HCT116 (cell line): ENCODE measurements at regions not wholly inside any gene's neighbourhood (a gene's known extent, or its start where the extent isn't known, plus 50 kb on each side); places are given as distances from the start of the nearest gene placed in this dataset.

ENCODE experiments used
- CTCF ChIP-seq, 3 experiments: fragments of 200-600 bp in 1 of 3; sonication (generic) in 1 of 3; IDR thresholded peaks in 2 of 3; conservative IDR thresholded peaks in 1 of 3; 2 replicates each; pipeline ENCODE4 v1.5.1; 2012 to 2017; ENCODE audit warnings: low read depth in 2 of 3, low read length in 2 of 3, antibody characterized with exemption in 1 of 3, borderline replicate concordance in 1 of 3, control low read depth in 1 of 3, mild to moderate bottlenecking in 1 of 3, mixed read lengths in 1 of 3, mixed run types in 1 of 3, moderate library complexity in 1 of 3; ENCODE audit not compliant: insufficient read depth in 1 of 3
- ELF1 ChIP-seq: IDR thresholded peaks from 2 replicates; pipeline ENCODE4 v1.6.1; 2012; ENCODE audit warnings: low read depth, borderline replicate concordance
- EZH2 ChIP-seq: fragments of 200-600 bp; sonication (generic); IDR thresholded peaks from 2 replicates; pipeline ENCODE4 v1.6.1; 2017; ENCODE audit warnings: antibody characterized with exemption, mixed run types
- EZH2phosphoT487 ChIP-seq: fragments of 200-600 bp; IDR thresholded peaks from 2 replicates; pipeline ENCODE4 v1.6.1; 2018; ENCODE audit warnings: antibody characterized with exemption, borderline replicate concordance
- MAX ChIP-seq: IDR thresholded peaks from 2 replicates; pipeline ENCODE4 v1.6.1; 2012
- POLR2A ChIP-seq: IDR thresholded peaks from 2 replicates; pipeline ENCODE4 v1.7.0; 2011; ENCODE audit warnings: borderline replicate concordance; ENCODE audit not compliant: insufficient read depth, insufficient read length; ENCODE audit errors: extremely low read depth
- POLR2AphosphoS5 ChIP-seq: IDR thresholded peaks from 2 replicates; pipeline ENCODE4 v1.6.1; 2011; ENCODE audit warnings: mild to moderate bottlenecking, low read depth, low read length, moderate library complexity
- RAD21 ChIP-seq: IDR thresholded peaks from 2 replicates; pipeline ENCODE4 v1.6.1; 2012; ENCODE audit warnings: low read depth, mild to moderate bottlenecking
- SIN3A ChIP-seq: IDR thresholded peaks from 2 replicates; pipeline ENCODE4 v1.6.1; 2012; ENCODE audit warnings: low read depth
- TCF7L2 ChIP-seq: IDR thresholded peaks from 2 replicates; pipeline ENCODE4 v1.7.0; 2011; ENCODE audit warnings: borderline replicate concordance, inconsistent platforms; ENCODE audit not compliant: insufficient read depth, insufficient read length; ENCODE audit errors: extremely low read depth
- ZBTB33 ChIP-seq: IDR thresholded peaks from 2 replicates; pipeline ENCODE4 v1.6.1; 2011; ENCODE audit warnings: mild to moderate bottlenecking, low read length, moderate library complexity; ENCODE audit not compliant: insufficient replicate concordance; ENCODE audit errors: extremely low read depth
- ZFX ChIP-seq: fragments of 450-650 bp; IDR thresholded peaks from 2 replicates; pipeline ENCODE4 v1.6.1; 2017
- ZNF274 ChIP-seq: fragments of 200-500 bp; sonication (Bioruptor generic); IDR thresholded peaks from 2 replicates; pipeline ENCODE4 v1.6.1; 2014; ENCODE audit warnings: mild to moderate bottlenecking, low read depth, low read length, inconsistent platforms

GRCh38 chr22:22976033-22976922 is 88.7 kb downstream of the IGLL5 start:
- TF ChIP-seq CTCF (IDR thresholded peaks at IDR 0.05 in 2 of 3, conservative IDR thresholded peaks at IDR 0.05 in 1 of 3; ENCODE audit: borderline replicate concordance in 1 of 3, insufficient read depth in 1 of 3, low read depth in 2 of 3, low read length in 2 of 3), result 0 out of 6 replicates have a peak, but pooled peaks of 2 of the 3 experiments have one; percentile 14 to 25
- TF ChIP-seq POLR2A, result no peak
- no peak for TF ChIP-seq ZNF274
- TF ChIP-seq POLR2AphosphoS5, result no peak
- TF ChIP-seq RAD21, result peak; percentile 4; the same call in 1 of the 2 replicates
- peak; percentile 16; the same call in 1 of the 2 replicates for TF ChIP-seq MAX
- no peak for TF ChIP-seq ZBTB33
- no peak for TF ChIP-seq EZH2phosphoT487
- no peak for TF ChIP-seq TCF7L2
- TF ChIP-seq ZFX, result no peak
- TF ChIP-seq EZH2, result no peak
- no peak for TF ChIP-seq SIN3A
- TF ChIP-seq ELF1, result no peak
